OCI-LY1 (cell line): ENCODE measurements at regions not wholly inside any gene's neighbourhood (a gene's known extent, or its start where the extent isn't known, plus 50 kb on each side); places are given as distances from the start of the nearest gene placed in this dataset.

Source experiments
- CTCF ChIP-seq: fragments of 200-600 bp; sonication (generic), shearing (Covaris generic); IDR thresholded peaks from 2 replicates; pipeline ENCODE4 v1.5.1; 2017; ENCODE audit warnings: mild to moderate bottlenecking, antibody characterized with exemption, low read length, moderate library complexity, mixed read lengths
- EZH2 ChIP-seq: fragments of 200-600 bp; sonication (generic), shearing (Covaris generic); IDR thresholded peaks from 2 replicates; pipeline ENCODE4 v1.8.0; 2017; ENCODE audit warnings: borderline replicate concordance, mixed run types, mild to moderate bottlenecking, antibody characterized with exemption, low read length, moderate library complexity, mixed read lengths

GRCh38 chr18:51370996-51371395 is 173.5 kb upstream of the MEX3C start:
- TF ChIP-seq CTCF (no peak), EZH2 (no peak)
